Mesenchymal stem cell (in vitro differentiated cells and primary cell): ENCODE measurements at regions not wholly inside any gene's neighbourhood (a gene's known extent, or its start where the extent isn't known, plus 50 kb on each side); places are given as distances from the start of the nearest gene placed in this dataset.

Source experiments
- DNase-seq: peaks from one replicate; pipeline ENCODE4 v3.0.0-alpha.2; 2013
- H2AFZ ChIP-seq: one replicate; pipeline ENCODE4 v1.6.1; 2013; ENCODE audit warnings: low read depth, mild to moderate bottlenecking, control low read depth, inconsistent platforms, low read length, moderate library complexity
- H2AK5ac ChIP-seq: 2 replicates; pipeline ENCODE4 v1.6.1; 2013; ENCODE audit warnings: low read length, moderate library complexity, mild to moderate bottlenecking, inconsistent platforms; ENCODE audit not compliant: severe bottlenecking
- H2BK120ac ChIP-seq: one replicate; pipeline ENCODE4 v1.6.1; 2013; ENCODE audit warnings: low read depth, mild to moderate bottlenecking, inconsistent platforms, low read length, moderate library complexity
- H2BK12ac ChIP-seq, 2 experiments: one replicate each; pipeline ENCODE4 v1.6.1; 2013; ENCODE audit warnings: inconsistent platforms in 2 of 2, low read length in 2 of 2, mild to moderate bottlenecking in 2 of 2, moderate library complexity in 2 of 2, control low read depth in 1 of 2
- H2BK15ac ChIP-seq: one replicate; pipeline ENCODE4 v1.6.1; 2013; ENCODE audit warnings: mild to moderate bottlenecking, low read depth, inconsistent platforms; ENCODE audit not compliant: poor library complexity, severe bottlenecking
- H2BK5ac ChIP-seq: 2 replicates; pipeline ENCODE4 v1.6.1; 2013; ENCODE audit warnings: low read depth, mild to moderate bottlenecking, low read length, control low read depth, inconsistent platforms; ENCODE audit not compliant: poor library complexity, severe bottlenecking
- H3K14ac ChIP-seq, 2 experiments: one replicate each; pipeline ENCODE4 v1.6.1; 2013; ENCODE audit warnings: inconsistent platforms in 2 of 2, low read length in 2 of 2, control low read depth in 1 of 2, mild to moderate bottlenecking in 1 of 2, moderate library complexity in 1 of 2
- H3K18ac ChIP-seq, 2 experiments: one replicate each; pipeline ENCODE4 v1.6.1; 2013; ENCODE audit warnings: inconsistent platforms in 2 of 2, low read length in 2 of 2, control low read depth in 1 of 2, low read depth in 1 of 2, mild to moderate bottlenecking in 1 of 2
- H3K23ac ChIP-seq, 2 experiments: one replicate each; pipeline ENCODE4 v1.6.1; 2013; ENCODE audit warnings: inconsistent platforms in 2 of 2, low read length in 2 of 2, mild to moderate bottlenecking in 2 of 2, moderate library complexity in 2 of 2, control low read depth in 1 of 2
- H3K27ac ChIP-seq: 2 replicates; pipeline ENCODE4 v1.5.1; 2013; ENCODE audit warnings: mild to moderate bottlenecking, moderate library complexity, low read length, control low read depth, inconsistent platforms; ENCODE audit not compliant: poor library complexity, severe bottlenecking
- H3K27me3 ChIP-seq, 2 experiments: 2 replicates each; pipeline versions ENCODE4 v1.6.1 to v1.7.0; 2013; ENCODE audit warnings: low read length in 2 of 2, mild to moderate bottlenecking in 2 of 2, moderate library complexity in 2 of 2, control low read depth in 1 of 2, inconsistent platforms in 1 of 2; ENCODE audit not compliant: control insufficient read depth in 1 of 2, insufficient read depth in 1 of 2
- H3K36me3 ChIP-seq, 2 experiments: 2 replicates each; pipeline versions ENCODE4 v1.6.1 to v1.7.0; 2013; ENCODE audit warnings: low read length in 2 of 2, control low read depth in 1 of 2, inconsistent platforms in 1 of 2, low read depth in 1 of 2, mild to moderate bottlenecking in 1 of 2; ENCODE audit not compliant: insufficient read depth in 2 of 2, control insufficient read depth in 1 of 2
- H3K4ac ChIP-seq, 2 experiments: one replicate each; pipeline ENCODE4 v1.6.1; 2013; ENCODE audit warnings: inconsistent platforms in 2 of 2, low read length in 2 of 2, mild to moderate bottlenecking in 2 of 2, moderate library complexity in 2 of 2, control low read depth in 1 of 2, low read depth in 1 of 2
- H3K4me1 ChIP-seq: 2 replicates; pipeline ENCODE4 v1.6.1; 2013; ENCODE audit warnings: low read depth, low read length, control low read depth; ENCODE audit not compliant: control insufficient read depth, insufficient read depth
- H3K4me2 ChIP-seq: 2 replicates; pipeline ENCODE4 v1.6.1; 2013; ENCODE audit warnings: low read length, mild to moderate bottlenecking, inconsistent platforms; ENCODE audit not compliant: poor library complexity, severe bottlenecking
- H3K4me3 ChIP-seq, 2 experiments: 2 replicates each; pipeline versions ENCODE4 v1.5.1 to v1.7.0; 2013; ENCODE audit warnings: low read length in 2 of 2, mild to moderate bottlenecking in 2 of 2, control low read depth in 1 of 2, low read depth in 1 of 2; ENCODE audit not compliant: insufficient read depth in 1 of 2
- H3K79me1 ChIP-seq: replicated peaks from 2 replicates; pipeline ENCODE4 v1.6.1; 2013; ENCODE audit warnings: mild to moderate bottlenecking, control low read depth, low read length, inconsistent platforms; ENCODE audit not compliant: poor library complexity, severe bottlenecking
- H3K9ac ChIP-seq: 2 replicates; pipeline ENCODE4 v1.7.0; 2013; ENCODE audit warnings: mild to moderate bottlenecking, low read length, moderate library complexity
- H3K9me3 ChIP-seq: 2 replicates; pipeline ENCODE4 v1.7.0; 2013; ENCODE audit warnings: mild to moderate bottlenecking, low read length; ENCODE audit not compliant: control insufficient read depth
- H4K8ac ChIP-seq: one replicate; pipeline ENCODE4 v1.6.1; 2013; ENCODE audit warnings: inconsistent platforms, mild to moderate bottlenecking, low read length, moderate library complexity
- H4K91ac ChIP-seq: one replicate; pipeline ENCODE4 v1.6.1; 2013; ENCODE audit warnings: mild to moderate bottlenecking, low read length, inconsistent platforms
- WGBS: methylation state at CpG from one replicate; pipeline ENCODE4 v1.1.7; 2013; ENCODE audit warnings: mixed read lengths; 5-methylcytosine and 5-hydroxymethylcytosine counted together

DNA sequence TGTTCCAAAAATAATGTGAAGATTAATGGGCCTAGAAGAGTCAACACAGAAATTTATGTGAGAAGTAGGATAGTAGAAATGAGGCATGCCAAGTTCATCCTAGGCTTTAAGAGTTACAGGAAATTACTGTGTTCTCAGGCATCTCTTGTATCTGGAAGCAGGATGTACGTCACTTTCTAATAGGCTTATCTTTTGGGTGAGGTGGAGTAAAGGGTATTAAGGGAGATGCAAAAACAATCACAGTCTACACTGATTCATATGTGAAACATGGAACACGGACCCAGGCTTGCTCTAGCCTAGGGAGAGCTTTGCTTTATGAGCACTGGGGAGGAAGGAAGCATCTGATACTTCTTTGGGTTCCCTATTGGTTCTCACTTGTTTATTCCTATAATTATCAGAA is 84.5 kb upstream of the RGS4 start:
- Histone ChIP-seq H2AFZ (no peak overlapping the region), H3K23ac (no peak overlapping the region), H3K4me2 (no peak overlapping the region), H3K14ac (no peak overlapping the region), H3K27me3 (no peaks in the 10 kb centered on the region), H3K4me3 (no peak overlapping the region), H3K36me3 (no peaks in the 10 kb centered on the region), H4K91ac (no peak overlapping the region), H3K27ac (no peak overlapping the region), H2BK12ac (no peak overlapping the region), H3K4me1 (peaks cover 2% of the 10 kb centered on the region), H2BK15ac (no peak overlapping the region), H2BK120ac (no peak overlapping the region), H3K9ac (no peak overlapping the region), H3K18ac (no peak overlapping the region), H4K8ac (no peak overlapping the region), H3K4ac (no peak overlapping the region), H2BK5ac (no peak overlapping the region), H2AK5ac (no peak overlapping the region), H3K79me1 (no peaks in the 10 kb centered on the region), H3K9me3 (no peaks in the 10 kb centered on the region)
- 11% methylated on average over 1 of the region's 2 CpGs for whole genome bisulfite sequencing
- DNase-seq = peak; percentile 50

DNA sequence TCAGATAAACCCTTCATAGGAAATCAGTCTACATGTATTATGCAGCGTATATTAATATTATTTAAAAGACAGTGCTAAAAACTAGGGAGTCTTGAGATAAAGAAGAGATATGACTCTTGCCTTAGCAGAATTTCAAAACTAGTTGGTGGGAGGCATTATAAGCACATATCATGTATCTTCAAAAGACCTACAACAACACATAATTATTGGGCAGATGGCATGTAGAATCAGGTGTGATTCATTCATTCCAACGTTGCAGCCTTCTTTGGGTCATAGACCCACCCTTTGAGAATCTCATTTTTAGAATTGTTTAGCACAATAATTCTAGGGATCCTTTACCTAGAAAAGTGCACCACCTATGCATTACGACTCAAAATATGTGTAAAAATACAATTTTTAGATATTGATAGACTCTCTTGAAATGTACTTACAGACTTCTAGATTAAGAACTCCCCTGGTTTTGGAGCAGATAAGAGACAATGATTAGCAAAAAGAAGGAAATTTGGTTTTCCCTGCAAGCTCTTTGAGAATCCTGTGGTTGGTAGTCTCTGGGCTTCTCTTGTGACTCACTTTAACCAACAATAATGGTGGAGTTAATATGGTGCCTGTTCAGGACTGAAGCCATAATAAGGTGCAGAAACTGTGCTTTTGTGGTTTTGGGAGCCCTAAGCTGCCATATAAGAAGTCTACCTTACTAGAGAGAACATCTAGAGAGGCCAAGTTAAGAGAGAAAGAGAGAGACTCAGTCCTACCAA is 85.3 kb upstream of the RGS4 start:
- peaks cover 2% of the 10 kb centered on the region for H3K4me1 ChIP-seq
- no peak overlapping the region for H4K91ac ChIP-seq
- H2BK5ac ChIP-seq = no peak overlapping the region
- H3K79me1 ChIP-seq = no peaks in the 10 kb centered on the region
- DNase-seq = no peak
- no peak overlapping the region for H3K4me2 ChIP-seq
- H3K4ac ChIP-seq = no peak overlapping the region
- no peak overlapping the region for H2AK5ac ChIP-seq
- WGBS = no CpG with 5 or more reads among the region's 3 CpGs
- H3K4me3 ChIP-seq = no peak overlapping the region
- H2BK15ac ChIP-seq = no peak overlapping the region
- H3K23ac ChIP-seq = no peak overlapping the region
- H2BK120ac ChIP-seq = no peak overlapping the region
- no peak overlapping the region for H3K27ac ChIP-seq
- no peaks in the 10 kb centered on the region for H3K9me3 ChIP-seq
- H3K27me3 ChIP-seq = no peaks in the 10 kb centered on the region
- no peaks in the 10 kb centered on the region for H3K36me3 ChIP-seq
- H4K8ac ChIP-seq = no peak overlapping the region
- H2BK12ac ChIP-seq = no peak overlapping the region
- no peak overlapping the region for H2AFZ ChIP-seq
- no peak overlapping the region for H3K14ac ChIP-seq
- H3K9ac ChIP-seq = no peak overlapping the region
- no peak overlapping the region for H3K18ac ChIP-seq

DNA sequence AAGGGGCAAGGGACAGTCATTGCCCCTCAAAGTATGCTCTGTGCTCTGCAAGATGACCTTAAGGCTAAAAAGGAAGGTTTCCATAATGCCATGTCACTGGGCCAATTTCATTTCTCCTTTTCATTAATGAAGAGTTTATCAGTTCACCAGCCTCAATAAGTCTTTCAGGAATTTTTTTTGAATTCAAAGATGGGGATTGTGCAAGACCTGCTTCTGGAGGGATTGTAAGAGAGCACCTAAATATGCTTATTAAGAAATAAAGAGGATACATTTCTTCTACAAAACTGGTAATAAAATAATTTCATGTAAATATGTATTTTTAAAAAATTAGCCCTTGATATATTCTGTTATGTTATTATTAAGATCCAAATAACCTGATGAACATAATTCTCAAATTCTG is 86.8 kb upstream of the RGS4 start:
- Histone ChIP-seq H2AFZ (no peak overlapping the region), H3K4me3 (no peak overlapping the region), H2BK5ac (no peak overlapping the region), H3K4me2 (no peak overlapping the region), H4K91ac (no peak overlapping the region), H3K27ac (no peak overlapping the region), H2BK15ac (no peak overlapping the region), H3K23ac (no peak overlapping the region), H3K9me3 (no peaks in the 10 kb centered on the region), H2AK5ac (no peak overlapping the region), H4K8ac (no peak overlapping the region), H2BK12ac (no peak overlapping the region), H3K79me1 (no peaks in the 10 kb centered on the region), H3K4ac (no peak overlapping the region), H3K14ac (no peak overlapping the region), H3K9ac (no peak overlapping the region), H2BK120ac (no peak overlapping the region), H3K27me3 (no peaks in the 10 kb centered on the region), H3K4me1 (no peaks in the 10 kb centered on the region), H3K18ac (no peak overlapping the region), H3K36me3 (no peaks in the 10 kb centered on the region)
- no peak for DNase-seq

DNA sequence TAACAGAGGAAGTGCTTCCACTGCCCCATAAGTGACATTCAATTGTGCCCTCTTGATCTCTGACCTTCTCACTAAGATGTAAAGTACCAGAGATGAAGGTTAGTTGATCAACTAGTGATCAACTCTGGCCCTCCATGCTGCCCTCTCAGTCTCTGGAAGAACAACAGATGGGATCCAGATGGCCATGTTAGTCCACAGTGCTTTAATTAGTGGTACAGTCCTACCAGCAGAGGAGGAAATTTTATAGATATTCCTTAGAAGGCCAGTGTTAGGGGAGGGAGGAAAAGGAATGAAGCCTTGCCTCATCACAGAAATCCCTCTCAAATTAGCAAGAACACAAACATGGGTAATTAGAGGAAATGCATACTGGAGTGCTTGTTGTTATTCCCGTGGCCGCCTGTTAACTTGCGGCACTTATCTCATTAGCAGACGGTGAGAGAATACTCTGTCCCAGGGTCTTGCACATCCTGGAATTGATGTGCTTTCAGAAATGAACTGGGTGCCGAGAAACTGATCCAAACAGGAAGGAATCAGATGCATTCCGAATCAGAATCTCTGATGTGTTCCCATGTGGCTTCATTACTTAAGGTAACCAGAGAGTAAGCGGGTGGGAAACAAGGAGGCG is 91.1 kb upstream of the RGS4 start:
- H3K23ac ChIP-seq = no peak overlapping the region
- no peak for DNase-seq
- H3K27ac ChIP-seq = no peak overlapping the region
- no peak overlapping the region for H3K4me2 ChIP-seq
- H4K91ac ChIP-seq = no peak overlapping the region
- H2BK12ac ChIP-seq = no peak overlapping the region
- 48% methylated on average over 7 of the region's 8 CpGs for WGBS
- H2AK5ac ChIP-seq = no peak overlapping the region
- no peak overlapping the region for H3K14ac ChIP-seq
- no peaks in the 10 kb centered on the region for H3K9me3 ChIP-seq
- no peaks in the 10 kb centered on the region for H3K36me3 ChIP-seq
- no peaks in the 10 kb centered on the region for H3K79me1 ChIP-seq
- no peak overlapping the region for H2BK15ac ChIP-seq
- H2AFZ ChIP-seq = no peak overlapping the region
- peaks cover 2% of the 10 kb centered on the region for H3K4me1 ChIP-seq
- no peak overlapping the region for H3K18ac ChIP-seq
- H3K27me3 ChIP-seq = no peaks in the 10 kb centered on the region
- no peak overlapping the region for H4K8ac ChIP-seq
- no peak overlapping the region for H3K9ac ChIP-seq
- no peak overlapping the region for H2BK5ac ChIP-seq
- no peak overlapping the region for H3K4me3 ChIP-seq
- H2BK120ac ChIP-seq = no peak overlapping the region
- no peak overlapping the region for H3K4ac ChIP-seq
